T-helper 1 cell treated with Interleukin-12 subunit alpha and Interleukin-12 subunit beta and Interleukin-4 antibody, amounts not matched to agents 30 μg/mL and 1 μg/mL, for 36 hours (primary cell): ENCODE measurements at regions not wholly inside any gene's neighbourhood (a gene's known extent, or its start where the extent isn't known, plus 50 kb on each side); places are given as distances from the start of the nearest gene placed in this dataset.
A peak's percentile ranks its signal among the peaks of the same experiment; 100 is the strongest.

Experiments
- H3K27ac Mint-ChIP-seq: one replicate; pipeline ENCODE4 v1.8.0; 2021; ENCODE audit warnings: mild to moderate bottlenecking, mixed read lengths
- H3K27me3 Mint-ChIP-seq: one replicate; pipeline ENCODE4 v1.8.0; 2021; ENCODE audit warnings: low read depth, mixed read lengths
- H3K36me3 Mint-ChIP-seq: one replicate; pipeline ENCODE4 v1.8.0; 2021; ENCODE audit warnings: low read depth, mixed read lengths
- H3K4me1 Mint-ChIP-seq: one replicate; pipeline ENCODE4 v1.8.0; 2021; ENCODE audit warnings: low read depth, mixed read lengths
- H3K4me3 Mint-ChIP-seq: one replicate; pipeline ENCODE4 v1.8.0; 2021; ENCODE audit warnings: mild to moderate bottlenecking, moderate library complexity, mixed read lengths
- H3K9me3 Mint-ChIP-seq: one replicate; pipeline ENCODE4 v1.8.0; 2021; ENCODE audit warnings: mixed read lengths

GRCh38 chr5:159752622-159753275 is 163.5 kb upstream of the ADRA1B start:
- Mint-ChIP-seq H3K27me3 (peaks cover 3% of the 10 kb centered on the region), H3K27ac (no peak overlapping the region), H3K4me1 (no peaks in the 10 kb centered on the region), H3K4me3 (no peak overlapping the region), H3K9me3 (peaks cover 16% of the 10 kb centered on the region), H3K36me3 (no peaks in the 10 kb centered on the region)

DNA sequence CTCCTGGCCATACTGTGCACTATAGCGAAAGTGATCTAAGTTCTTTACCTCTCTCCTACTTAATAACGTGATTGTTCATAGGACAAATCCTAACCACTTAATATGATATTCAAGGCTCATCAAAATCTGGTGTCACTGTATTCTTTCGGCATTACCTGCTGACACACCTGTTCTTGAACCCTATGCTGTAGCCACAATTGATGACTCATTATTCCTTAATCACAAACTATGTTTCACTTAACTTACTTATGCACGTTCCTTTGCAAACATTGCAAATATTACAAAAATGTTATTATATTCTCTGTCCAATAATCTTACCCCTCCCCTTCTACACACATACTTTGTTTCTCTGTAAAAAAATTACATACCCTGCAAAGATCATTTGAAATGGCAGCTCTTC is 158.1 kb upstream of the ADRA1B start:
- H3K4me3 Mint-ChIP-seq, result no peak overlapping the region
- no peaks in the 10 kb centered on the region for H3K4me1 Mint-ChIP-seq
- H3K9me3 Mint-ChIP-seq, result peaks cover 3% of the 10 kb centered on the region
- no peak overlapping the region for H3K27ac Mint-ChIP-seq
- H3K27me3 Mint-ChIP-seq, result peaks cover 8% of the 10 kb centered on the region
- no peaks in the 10 kb centered on the region for H3K36me3 Mint-ChIP-seq

DNA sequence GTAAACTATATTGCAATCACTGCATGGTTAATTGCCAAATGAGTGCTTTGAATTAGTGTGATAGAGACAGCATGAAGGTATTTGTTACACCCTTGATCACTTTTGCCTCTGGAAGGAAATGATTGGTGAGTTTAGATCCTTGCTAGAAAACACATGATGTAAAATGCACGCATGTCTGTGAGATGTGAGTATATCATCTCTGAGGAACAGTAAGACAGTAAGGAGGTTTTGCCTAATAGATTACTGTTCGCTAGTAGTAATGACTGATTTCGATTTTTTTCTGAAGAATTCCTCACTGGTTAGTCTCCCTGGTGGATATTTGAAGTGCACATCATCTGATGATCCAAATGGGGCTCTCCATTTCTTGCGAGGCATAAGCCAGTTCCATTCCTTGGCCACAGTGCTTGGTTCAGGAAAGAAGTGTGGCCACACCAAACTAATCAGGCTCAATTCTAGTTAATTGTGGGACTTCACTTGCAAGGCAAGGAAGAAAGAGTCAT is 156.4 kb upstream of the ADRA1B start:
- peaks cover 8% of the 10 kb centered on the region for H3K27me3 Mint-ChIP-seq
- no peak overlapping the region for H3K27ac Mint-ChIP-seq
- no peaks in the 10 kb centered on the region for H3K36me3 Mint-ChIP-seq
- no peak overlapping the region for H3K4me3 Mint-ChIP-seq
- peaks cover 8% of the 10 kb centered on the region for H3K4me1 Mint-ChIP-seq
- H3K9me3 Mint-ChIP-seq, result no peaks in the 10 kb centered on the region

- Mint-ChIP-seq H3K4me3 (no peak overlapping the region), H3K4me1 (peaks cover 8% of the 10 kb centered on the region), H3K27me3 (peaks cover 16% of the 10 kb centered on the region), H3K27ac (no peak overlapping the region), H3K36me3 (no peaks in the 10 kb centered on the region), H3K9me3 (no peaks in the 10 kb centered on the region)
Measured at GRCh38 chr5:159762921-159763320, 153.4 kb upstream of the ADRA1B start.

DNA sequence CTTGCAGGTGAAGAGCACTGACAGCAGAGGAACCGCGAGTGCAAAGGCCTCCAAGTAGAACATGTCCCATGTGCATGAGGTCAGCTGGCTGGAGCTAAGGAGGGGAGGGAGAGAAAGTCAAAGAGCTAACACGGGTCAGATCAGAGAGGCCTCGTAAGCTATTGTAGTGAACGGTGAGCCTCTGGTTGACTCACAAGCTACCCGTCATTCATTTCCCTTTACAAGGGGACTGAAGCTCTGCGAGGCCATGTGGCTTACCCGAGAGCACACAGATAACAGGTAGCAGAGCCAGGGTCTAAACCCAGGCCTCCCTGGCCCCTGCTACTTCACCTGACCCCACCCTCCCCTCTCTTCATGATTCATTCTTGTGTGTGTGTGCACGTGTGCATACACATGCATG is 152.7 kb upstream of the ADRA1B start:
- no peaks in the 10 kb centered on the region for H3K36me3 Mint-ChIP-seq
- H3K4me1 Mint-ChIP-seq, result peaks cover 8% of the 10 kb centered on the region
- H3K27me3 Mint-ChIP-seq, result peaks cover 19% of the 10 kb centered on the region
- H3K4me3 Mint-ChIP-seq, result no peak overlapping the region
- no peak overlapping the region for H3K27ac Mint-ChIP-seq
- no peaks in the 10 kb centered on the region for H3K9me3 Mint-ChIP-seq

DNA sequence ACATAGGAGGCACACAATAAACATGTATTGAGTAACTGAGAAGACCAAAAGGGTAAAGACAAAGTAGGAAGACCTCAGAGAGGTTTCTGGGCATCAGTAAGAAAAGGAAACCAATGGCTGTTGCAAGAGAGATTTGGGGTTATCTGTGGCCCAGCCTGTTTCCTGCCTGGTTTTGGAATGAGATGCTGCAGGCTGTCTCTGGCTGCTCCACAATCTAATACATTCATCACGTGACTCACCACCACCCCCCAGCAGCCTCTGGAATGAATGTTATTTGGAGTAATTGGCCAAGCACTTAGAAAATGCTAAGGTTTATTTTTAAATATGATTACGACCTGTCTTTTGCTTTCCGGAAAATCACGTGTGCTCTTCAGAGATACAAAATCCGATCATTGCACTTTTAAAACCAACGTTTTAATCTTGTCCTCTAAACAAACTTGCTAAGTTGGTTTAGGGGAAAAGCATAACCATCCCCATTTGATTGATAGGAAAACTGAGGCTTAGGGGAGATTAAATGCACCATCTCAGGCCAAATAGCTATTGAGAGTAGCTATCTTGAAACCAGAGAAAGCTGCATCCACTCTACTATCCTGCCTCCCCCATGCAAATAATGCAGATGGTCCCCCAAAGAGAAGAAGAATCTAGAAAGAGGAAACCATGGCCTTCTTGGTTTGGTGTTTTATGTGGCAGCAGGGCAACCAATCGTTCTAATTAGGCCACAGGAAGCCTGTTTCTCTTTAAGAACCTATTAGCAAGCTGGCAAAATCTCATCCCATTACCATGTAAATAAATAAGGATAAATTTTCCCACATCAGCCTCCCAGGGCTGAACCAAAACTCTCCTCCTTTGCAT is 151.8 kb upstream of the ADRA1B start:
- Mint-ChIP-seq H3K4me3 (no peak overlapping the region), H3K4me1 (peaks cover 8% of the 10 kb centered on the region), H3K36me3 (no peaks in the 10 kb centered on the region), H3K27ac (no peak overlapping the region), H3K27me3 (peaks cover 24% of the 10 kb centered on the region), H3K9me3 (no peaks in the 10 kb centered on the region)

DNA sequence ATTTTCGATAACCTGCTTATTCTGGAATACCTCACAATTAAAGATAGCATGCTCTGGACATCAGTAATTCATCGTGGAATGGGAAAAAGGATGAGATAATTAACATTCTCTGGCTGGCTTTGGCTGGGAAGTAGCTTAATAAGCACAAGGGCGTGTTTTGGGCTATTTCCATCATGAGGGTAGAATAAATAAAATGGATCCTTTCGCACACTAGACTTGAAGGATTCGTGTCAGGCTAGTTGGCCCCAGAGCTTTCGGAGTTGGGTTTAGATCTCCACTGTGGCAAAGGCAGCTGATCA is 151.2 kb upstream of the ADRA1B start:
- peaks cover 24% of the 10 kb centered on the region for H3K27me3 Mint-ChIP-seq
- no peak overlapping the region for H3K27ac Mint-ChIP-seq
- H3K4me3 Mint-ChIP-seq, result no peak overlapping the region
- peaks cover 8% of the 10 kb centered on the region for H3K4me1 Mint-ChIP-seq
- H3K36me3 Mint-ChIP-seq, result no peaks in the 10 kb centered on the region
- H3K9me3 Mint-ChIP-seq, result no peaks in the 10 kb centered on the region

DNA sequence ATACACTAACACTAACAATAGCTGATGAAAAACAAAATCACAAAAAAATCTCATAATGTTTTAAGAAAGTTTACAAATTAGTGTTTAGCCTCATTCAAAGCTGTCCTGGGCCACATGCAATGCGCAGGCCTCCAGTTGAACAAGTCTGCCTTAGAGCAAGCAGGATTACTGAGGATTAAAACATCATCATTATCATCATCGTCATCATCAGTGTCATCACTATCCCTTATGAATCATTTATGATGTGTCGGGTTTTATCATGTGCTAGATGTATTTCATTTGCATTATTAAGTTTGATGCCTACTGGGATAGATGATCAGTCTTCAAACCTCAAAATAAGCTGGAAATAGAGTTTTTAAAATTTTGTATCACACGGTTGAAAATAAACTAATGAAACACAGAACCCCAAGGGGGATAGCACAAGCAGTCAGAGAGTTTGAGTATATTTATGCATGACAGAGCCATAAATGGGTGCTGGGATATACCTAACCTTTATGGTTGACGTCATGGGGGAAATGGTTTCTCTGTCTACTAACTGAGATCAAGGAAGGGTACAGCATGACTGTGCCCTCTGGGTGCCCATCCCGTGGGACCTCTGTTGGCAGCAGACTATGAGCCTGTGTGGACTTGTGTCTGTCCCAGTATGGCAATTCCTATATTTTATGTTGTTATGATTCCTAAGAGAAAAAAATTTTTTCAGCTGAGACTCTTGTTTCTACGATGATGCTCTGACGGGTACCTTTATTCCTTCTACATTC is 150.3 kb upstream of the ADRA1B start:
- H3K4me3 Mint-ChIP-seq, result no peak overlapping the region
- peaks cover 8% of the 10 kb centered on the region for H3K4me1 Mint-ChIP-seq
- no peaks in the 10 kb centered on the region for H3K36me3 Mint-ChIP-seq
- H3K9me3 Mint-ChIP-seq, result no peaks in the 10 kb centered on the region
- peaks cover 19% of the 10 kb centered on the region for H3K27me3 Mint-ChIP-seq
- H3K27ac Mint-ChIP-seq, result no peak overlapping the region

DNA sequence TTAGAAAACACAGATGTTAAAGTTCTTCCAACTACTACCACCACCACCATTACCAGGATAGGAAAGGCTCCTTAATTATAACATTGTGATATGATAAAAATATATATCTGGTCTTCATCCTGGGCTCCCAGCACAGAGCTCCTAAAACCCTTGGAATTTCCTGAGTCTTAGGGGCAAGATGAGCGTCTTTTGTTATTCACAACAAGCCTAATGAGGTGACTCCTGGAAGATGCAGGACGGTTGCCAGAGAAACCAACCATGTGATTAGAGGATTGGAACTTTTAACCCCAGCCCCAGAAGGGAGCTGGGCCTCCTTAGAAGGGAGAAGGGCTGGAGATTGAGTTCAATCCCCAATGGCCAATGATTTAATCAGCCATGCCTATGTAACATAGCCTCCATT is 148.0 kb upstream of the ADRA1B start:
- Mint-ChIP-seq H3K27me3 (peaks cover 20% of the 10 kb centered on the region), H3K27ac (no peak overlapping the region), H3K36me3 (no peaks in the 10 kb centered on the region), H3K4me3 (no peak overlapping the region), H3K9me3 (no peaks in the 10 kb centered on the region), H3K4me1 (peaks cover 12% of the 10 kb centered on the region)

- peak overlapping the region; percentile 69 for H3K4me3 Mint-ChIP-seq
- H3K27ac Mint-ChIP-seq, result peak overlapping the region; percentile 0
- peaks cover 34% of the 10 kb centered on the region for H3K27me3 Mint-ChIP-seq
- no peaks in the 10 kb centered on the region for H3K36me3 Mint-ChIP-seq
- H3K9me3 Mint-ChIP-seq, result no peaks in the 10 kb centered on the region
- peaks cover 17% of the 10 kb centered on the region for H3K4me1 Mint-ChIP-seq
Measured at GRCh38 chr5:159772698-159773061, 143.6 kb upstream of the ADRA1B start.

DNA sequence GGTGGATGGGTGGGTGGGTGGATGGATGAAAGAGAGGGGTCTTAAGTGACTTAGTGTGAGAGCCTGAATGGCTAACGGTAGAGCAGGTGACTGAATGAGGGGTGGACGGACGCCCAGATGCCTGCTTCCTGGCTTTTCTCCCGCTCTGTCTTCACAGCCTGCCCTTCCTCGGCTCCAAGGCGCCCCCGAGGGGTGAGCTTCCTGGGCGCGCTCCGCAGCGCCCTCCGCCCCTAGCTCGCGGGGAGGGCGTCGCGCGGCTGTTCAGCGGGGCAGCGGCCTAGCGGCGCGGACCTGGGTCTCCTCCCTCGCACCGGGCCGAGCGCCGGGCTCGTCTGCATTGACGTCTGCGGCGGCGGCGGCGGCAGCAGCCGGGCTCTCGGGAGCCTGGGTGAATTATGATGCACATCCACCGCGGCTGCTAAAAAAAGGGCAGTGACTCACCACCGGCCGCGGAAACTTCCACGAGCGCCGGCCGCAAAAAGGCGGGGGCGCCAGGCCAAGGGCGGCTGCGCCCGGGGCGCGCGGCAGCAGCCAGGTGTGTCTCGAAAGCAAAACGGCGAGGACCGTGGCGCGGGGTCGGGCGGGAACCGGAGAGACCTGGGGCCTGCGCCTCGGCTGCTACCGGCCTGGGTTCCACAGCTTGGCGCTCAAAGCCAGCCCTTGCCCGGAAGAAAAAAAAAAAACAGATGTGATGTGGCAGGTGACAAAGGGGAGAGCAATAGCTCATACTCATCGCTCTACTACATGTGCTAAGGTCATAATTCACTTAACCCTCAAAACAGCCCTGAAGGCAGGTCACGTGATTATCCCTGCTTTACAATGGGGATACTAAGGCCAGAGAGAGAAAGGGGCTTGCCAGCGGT is 143.0 kb upstream of the ADRA1B start:
- Mint-ChIP-seq H3K27ac (peak overlapping the region; percentile 19), H3K27me3 (peaks cover 28% of the 10 kb centered on the region), H3K4me1 (peaks cover 17% of the 10 kb centered on the region), H3K9me3 (peaks cover 4% of the 10 kb centered on the region), H3K36me3 (no peaks in the 10 kb centered on the region), H3K4me3 (peak overlapping the region; percentile 69)

GRCh38 chr5:159774476-159775031 is 141.7 kb upstream of the ADRA1B start:
- no peak overlapping the region for H3K4me3 Mint-ChIP-seq
- H3K4me1 Mint-ChIP-seq, result peaks cover 17% of the 10 kb centered on the region
- H3K36me3 Mint-ChIP-seq, result no peaks in the 10 kb centered on the region
- no peak overlapping the region for H3K27ac Mint-ChIP-seq
- peaks cover 24% of the 10 kb centered on the region for H3K27me3 Mint-ChIP-seq
- peaks cover 4% of the 10 kb centered on the region for H3K9me3 Mint-ChIP-seq

DNA sequence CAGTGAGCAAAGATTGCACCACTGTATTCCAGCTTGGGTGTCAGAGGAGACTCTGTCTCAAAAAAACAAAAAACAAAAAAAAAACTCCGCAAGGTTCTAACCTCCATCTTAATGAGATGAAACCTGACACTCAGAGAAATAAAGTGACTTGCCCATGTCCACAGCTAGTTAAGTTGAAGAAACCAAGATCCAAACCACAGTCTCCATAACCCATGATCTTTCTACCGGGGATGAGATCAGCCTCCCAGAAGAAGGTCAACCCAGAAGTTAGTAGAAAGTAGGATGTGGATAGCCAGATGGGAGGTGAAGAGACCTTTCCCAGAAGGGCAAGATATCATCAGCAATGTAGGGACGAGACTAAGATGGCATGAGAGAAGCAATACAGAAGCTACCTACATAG is 140.4 kb upstream of the ADRA1B start:
- Mint-ChIP-seq H3K27me3 (peaks cover 24% of the 10 kb centered on the region), H3K36me3 (no peaks in the 10 kb centered on the region), H3K9me3 (peaks cover 10% of the 10 kb centered on the region), H3K27ac (peak overlapping the region; percentile 42), H3K4me3 (no peak overlapping the region), H3K4me1 (peaks cover 17% of the 10 kb centered on the region)
